GM18858 (cell line): ENCODE measurements at regions not wholly inside any gene's neighbourhood (a gene's known extent, or its start where the extent isn't known, plus 50 kb on each side); places are given as distances from the start of the nearest gene placed in this dataset.
A peak's percentile ranks its signal among the peaks of the same experiment; 100 is the strongest.
"Not testable (repeated sequence)": the region's sequence is repeated elsewhere in the genome, so short reads cannot be mapped to it uniquely, and the experiment has no call there.

Experiments used
- ATAC-seq: cut with Tn5 transposase; IDR thresholded peaks from one replicate; pipeline ENCODE4 v1.9.1; 2021; ENCODE audit not compliant: unreplicated experiment

- no peak for ATAC-seq
Observed at GRCh38 chr12:4822572-4822971, 87.1 kb upstream of the KCNA1 start.

GRCh38 chr12:4824380-4824779 is 85.3 kb upstream of the KCNA1 start:
- ATAC-seq = no peak

GRCh38 chr12:4825011-4825858 is 84.5 kb upstream of the KCNA1 start:
- ATAC-seq = no peak

- ATAC-seq = no peak
Observed at GRCh38 chr12:4826909-4827308, 82.8 kb upstream of the KCNA1 start.

GRCh38 chr12:4828176-4828575 is 81.5 kb upstream of the KCNA1 start:
- ATAC-seq = no peak

GRCh38 chr12:4829161-4829792 is 80.4 kb upstream of the KCNA1 start:
- ATAC-seq = peak; percentile 73

GRCh38 chr12:4829793-4830162 is 79.9 kb upstream of the KCNA1 start:
- no peak for ATAC-seq

GRCh38 chr12:4830556-4831210 is 79.0 kb upstream of the KCNA1 start:
- ATAC-seq = no peak

- no peak for ATAC-seq
Observed at GRCh38 chr12:4833053-4833452, 76.7 kb upstream of the KCNA1 start.

- no peak for ATAC-seq
Observed at GRCh38 chr12:4833524-4833923, 76.2 kb upstream of the KCNA1 start.

- not testable (repeated sequence) for ATAC-seq
Observed at GRCh38 chr12:4842401-4842800, 67.3 kb upstream of the KCNA1 start.

- no peak for ATAC-seq
Observed at GRCh38 chr12:4843907-4844306, 65.8 kb upstream of the KCNA1 start.

- no peak for ATAC-seq
Observed at GRCh38 chr12:4847713-4848112, 62.0 kb upstream of the KCNA1 start.

- no peak for ATAC-seq
Observed at GRCh38 chr12:4849115-4849541, 60.6 kb upstream of the KCNA1 start.

GRCh38 chr12:4849795-4850345 is 59.8 kb upstream of the KCNA1 start:
- no peak for ATAC-seq

- ATAC-seq = no peak
Observed at GRCh38 chr12:4850857-4851380, 58.8 kb upstream of the KCNA1 start.

GRCh38 chr12:4852308-4852707 is 57.4 kb upstream of the KCNA1 start:
- no peak for ATAC-seq

GRCh38 chr12:4852911-4853310 is 56.8 kb upstream of the KCNA1 start:
- no peak for ATAC-seq

GRCh38 chr12:4855121-4855924 is 54.4 kb upstream of the KCNA1 start:
- ATAC-seq = no peak

- ATAC-seq = no peak
Observed at GRCh38 chr12:4856596-4856995, 53.1 kb upstream of the KCNA1 start.
